ENCODE measurements at regions not wholly inside any gene's neighbourhood (a gene's known extent, or its start where the extent isn't known, plus 50 kb on each side); places are given as distances from the start of the nearest gene placed in this dataset.

DNA sequence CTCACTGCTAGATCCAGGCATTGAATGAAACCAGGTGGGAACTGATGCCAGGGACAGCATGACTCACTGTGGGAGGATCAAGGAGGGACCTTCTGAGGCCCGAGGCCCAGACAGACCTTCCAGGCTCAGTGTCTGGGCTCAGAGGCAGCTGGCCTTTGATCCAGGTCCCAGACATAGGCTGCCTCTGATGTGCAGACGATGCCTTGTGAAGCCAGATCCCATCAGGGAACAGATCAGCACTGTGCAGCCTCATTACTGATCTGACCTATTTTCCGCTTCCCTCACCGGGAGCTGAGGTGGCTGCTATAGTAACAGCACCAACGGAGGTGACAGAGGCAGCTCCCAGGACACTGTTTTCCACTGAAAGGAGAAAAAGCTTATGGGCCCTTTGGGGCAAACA, 399.5 kb downstream of the MATN1 start:
- no peak for TF ChIP-seq CTCF (IDR thresholded peaks at IDR 0.05; ENCODE audit: control extremely low read depth, extremely low read depth, low read depth, missing control alignments)
- ChIA-PET CTCF (interaction anchor here (1.4 kb wide), 1 partner anchor 10 kb away, joined by 4 read pairs; no protein-coding TSS in a partner anchor), POLR2A (no interaction called here)
- DNase-seq (ENCODE audit: extremely low spot score) = no peak

DNA sequence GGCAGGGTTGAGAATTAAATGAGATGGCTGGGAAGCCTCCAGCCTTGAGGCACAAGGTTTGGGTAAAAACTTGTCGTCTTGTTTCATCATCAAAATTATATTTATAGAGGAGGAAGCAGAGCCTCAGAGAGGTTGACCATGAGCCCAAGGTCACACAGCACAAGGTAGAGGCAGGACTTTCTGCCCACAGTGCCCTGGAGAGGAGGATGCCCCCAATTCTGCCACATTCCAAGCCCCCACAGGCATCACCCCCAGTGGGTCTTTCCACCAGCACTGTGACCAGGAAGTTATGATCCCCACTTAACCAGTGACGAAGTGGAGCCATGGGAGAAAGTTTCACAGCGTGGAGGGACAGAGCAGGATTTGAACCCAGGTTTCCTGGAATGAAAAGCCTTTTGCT, 400.0 kb downstream of the MATN1 start:
- TF ChIP-seq CTCF (IDR thresholded peaks at IDR 0.05; ENCODE audit: control extremely low read depth, extremely low read depth, low read depth, missing control alignments) = no peak
- no peak for DNase-seq (ENCODE audit: extremely low spot score)
- ChIA-PET CTCF (interaction anchor here (1.4 kb wide), 1 partner anchor 9 kb away, joined by 4 read pairs; no protein-coding TSS in a partner anchor), POLR2A (no interaction called here)

DNA sequence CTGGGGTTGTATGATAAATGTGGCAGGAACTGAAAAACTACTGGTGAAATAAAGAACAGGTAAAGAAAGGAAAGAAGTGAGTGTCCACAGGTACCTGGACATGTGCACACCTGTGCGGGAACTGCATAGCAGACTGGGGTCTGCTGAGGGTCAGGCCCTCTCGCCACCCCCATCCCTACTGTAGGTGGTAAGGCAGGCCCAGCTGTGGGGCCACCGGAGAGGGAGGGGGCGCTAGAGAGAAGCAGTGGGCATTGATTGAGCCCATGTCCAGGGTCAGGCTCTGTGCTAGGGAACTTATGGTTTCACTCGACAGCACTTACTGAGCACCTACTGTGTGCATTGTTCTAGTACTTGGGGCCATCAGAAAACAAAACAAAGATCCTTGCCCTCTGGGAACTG, 400.5 kb downstream of the MATN1 start:
- no peak for TF ChIP-seq CTCF (IDR thresholded peaks at IDR 0.05; ENCODE audit: control extremely low read depth, extremely low read depth, low read depth, missing control alignments)
- ChIA-PET POLR2A (no interaction called here), CTCF (no interaction called here)
- no peak for DNase-seq (ENCODE audit: extremely low spot score)

GRCh38 chr1:30321996-30322858, 401.2 kb downstream of the MATN1 start:
- TF ChIP-seq CTCF (IDR thresholded peaks at IDR 0.05; ENCODE audit: control extremely low read depth, extremely low read depth, low read depth, missing control alignments) = no peak
- DNase-seq (ENCODE audit: extremely low spot score) = no peak
- ChIA-PET CTCF (no interaction called here), POLR2A (no interaction called here)

- POLR2A ChIA-PET = no interaction called here
These were observed 402.0 kb downstream of the MATN1 start for GRCh38 chr1:30321246-30321910.

DNA sequence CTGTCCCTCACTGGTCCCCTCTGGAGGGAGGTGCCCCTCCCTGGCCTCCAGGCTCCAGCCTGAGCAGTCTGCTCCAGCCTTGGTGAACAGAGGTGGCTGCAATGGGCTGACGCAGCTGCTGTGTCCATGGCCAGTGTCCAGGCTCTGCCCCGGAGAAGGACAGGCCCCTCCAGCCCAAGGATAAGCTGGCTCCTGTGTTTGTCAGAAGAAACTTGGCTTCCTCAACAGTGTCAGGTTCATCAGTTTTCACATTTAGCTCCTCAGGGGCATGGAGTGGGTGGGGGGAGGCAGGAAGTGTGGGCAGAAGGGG, 402.8 kb downstream of the MATN1 start:
- TF ChIP-seq CTCF (IDR thresholded peaks at IDR 0.05; ENCODE audit: control extremely low read depth, extremely low read depth, low read depth, missing control alignments) = no peak
- DNase-seq (ENCODE audit: extremely low spot score) = no peak
- ChIA-PET POLR2A (no interaction called here), CTCF (no interaction called here)

More at GRCh38 chr1:30321246-30321910, 402.0 kb downstream of the MATN1 start:
- TF ChIP-seq CTCF (IDR thresholded peaks at IDR 0.05; ENCODE audit: control extremely low read depth, extremely low read depth, low read depth, missing control alignments) = no peak
- CTCF ChIA-PET = no interaction called here
- no peak for DNase-seq (ENCODE audit: extremely low spot score)

Measured in GM10248 (cell line).